HG03159 (cell line): ENCODE measurements at regions not wholly inside any gene's neighbourhood (a gene's known extent, or its start where the extent isn't known, plus 50 kb on each side); places are given as distances from the start of the nearest gene placed in this dataset.

ENCODE experiments used
- ATAC-seq: cut with Tn5 transposase; IDR thresholded peaks from one replicate; pipeline ENCODE4 v1.9.1; 2021; ENCODE audit warnings: mild to moderate bottlenecking, moderate library complexity; ENCODE audit not compliant: unreplicated experiment

GRCh38 chr2:7452110-7452876 is 535.1 kb downstream of the RNF144A start:
- ATAC-seq, result no peak

- no peak for ATAC-seq
Observed at GRCh38 chr2:7454592-7454991, 537.4 kb downstream of the RNF144A start.

- no peak for ATAC-seq
Observed at GRCh38 chr2:7456762-7457161, 539.5 kb downstream of the RNF144A start.

- ATAC-seq, result no peak
Observed at GRCh38 chr2:7458066-7458465, 540.9 kb downstream of the RNF144A start.

- no peak for ATAC-seq
Observed at GRCh38 chr2:7467782-7468447, 550.7 kb downstream of the RNF144A start.

- no peak for ATAC-seq
Observed at GRCh38 chr2:7468448-7468828, 551.2 kb downstream of the RNF144A start.

GRCh38 chr2:7468955-7469354 is 551.7 kb downstream of the RNF144A start:
- ATAC-seq, result no peak

GRCh38 chr2:7471185-7471584 is 554.0 kb downstream of the RNF144A start:
- no peak for ATAC-seq

GRCh38 chr2:7472465-7472864 is 555.3 kb downstream of the RNF144A start:
- ATAC-seq, result no peak

GRCh38 chr2:7473135-7473771 is 556.0 kb downstream of the RNF144A start:
- ATAC-seq, result no peak

GRCh38 chr2:7476371-7476770 is 559.2 kb downstream of the RNF144A start:
- ATAC-seq, result no peak

- no peak for ATAC-seq
Observed at GRCh38 chr2:7479603-7480002, 562.4 kb downstream of the RNF144A start.

- ATAC-seq, result no peak
Observed at GRCh38 chr2:7480431-7480830, 563.2 kb downstream of the RNF144A start.

GRCh38 chr2:7490672-7491071 is 573.5 kb downstream of the RNF144A start:
- no peak for ATAC-seq

- no peak for ATAC-seq
Observed at GRCh38 chr2:7492719-7493118, 575.5 kb downstream of the RNF144A start.

- no peak for ATAC-seq
Observed at GRCh38 chr2:7497178-7497577, 580.0 kb downstream of the RNF144A start.

- no peak for ATAC-seq
Observed at GRCh38 chr2:7499018-7499417, 581.8 kb downstream of the RNF144A start.

GRCh38 chr2:7502336-7502735 is 585.1 kb downstream of the RNF144A start:
- ATAC-seq, result no peak

GRCh38 chr2:7508296-7508943 is 591.2 kb downstream of the RNF144A start:
- no peak for ATAC-seq

- ATAC-seq, result no peak
Observed at GRCh38 chr2:7510353-7510752, 593.1 kb downstream of the RNF144A start.

GRCh38 chr2:7513834-7514233 is 596.6 kb downstream of the RNF144A start:
- no peak for ATAC-seq

GRCh38 chr2:7515327-7515726 is 598.1 kb downstream of the RNF144A start:
- no peak for ATAC-seq
